NOMO-1 treated with DMSO at 0.1 percent for 48 hours (cell line): ENCODE measurements at regions not wholly inside any gene's neighbourhood (a gene's known extent, or its start where the extent isn't known, plus 50 kb on each side); places are given as distances from the start of the nearest gene placed in this dataset.

Experiments used
- DNase-seq: peaks from one replicate; lab custom pipeline; 2025; ENCODE audit not compliant: unreplicated experiment; lab: John Stamatoyannopoulos, UW

GRCh38 chr3:180530276-180530675 is 71.7 kb upstream of the TTC14 start:
- DNase-seq: no peak

DNA sequence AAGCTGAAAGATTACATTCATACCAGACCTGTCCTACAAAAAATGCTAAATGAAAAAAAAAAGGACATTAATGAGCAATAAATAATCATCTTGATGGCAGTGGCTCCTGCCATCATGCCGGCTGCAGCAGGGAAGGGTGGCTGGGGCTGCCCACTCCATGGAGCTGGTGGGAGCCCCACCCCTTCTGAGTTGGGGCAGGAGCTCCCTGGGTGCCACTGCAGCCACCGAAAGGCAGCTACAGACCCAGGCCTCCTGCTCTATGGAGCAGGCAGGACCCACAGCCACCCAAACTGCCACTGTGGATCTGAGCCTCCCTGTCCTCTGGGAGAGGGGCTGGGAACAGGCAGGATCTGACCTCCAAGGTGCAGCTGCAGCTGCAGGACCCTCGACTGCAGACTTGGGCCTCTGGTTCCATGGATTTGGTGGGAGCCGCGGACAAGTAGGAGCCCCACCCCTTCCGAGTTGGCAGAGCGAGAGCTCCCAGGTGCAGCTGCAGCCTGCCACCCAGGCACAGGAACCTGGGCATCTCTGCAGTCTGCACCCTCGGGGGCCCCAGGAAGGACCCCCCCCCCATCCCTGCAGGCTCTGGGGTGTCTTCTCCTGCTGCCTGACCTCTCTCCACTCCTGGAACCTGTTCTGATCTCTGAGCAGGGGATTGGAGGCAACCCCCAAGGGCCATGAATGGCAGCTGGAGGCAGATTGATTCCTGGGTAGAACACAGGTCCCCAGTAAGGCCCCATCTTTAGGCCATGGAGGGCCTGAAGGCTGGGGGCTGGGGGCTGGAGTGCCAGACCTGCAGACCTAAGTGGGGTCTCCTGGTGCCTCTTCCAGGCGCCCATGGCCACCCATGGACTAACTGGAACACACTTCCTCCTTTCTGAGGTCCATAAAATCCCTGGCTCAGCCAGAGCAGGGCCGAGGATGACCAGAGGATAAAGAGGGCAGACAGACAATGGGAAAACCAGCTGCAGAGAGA is 70.4 kb upstream of the TTC14 start:
- DNase-seq: no peak

DNA sequence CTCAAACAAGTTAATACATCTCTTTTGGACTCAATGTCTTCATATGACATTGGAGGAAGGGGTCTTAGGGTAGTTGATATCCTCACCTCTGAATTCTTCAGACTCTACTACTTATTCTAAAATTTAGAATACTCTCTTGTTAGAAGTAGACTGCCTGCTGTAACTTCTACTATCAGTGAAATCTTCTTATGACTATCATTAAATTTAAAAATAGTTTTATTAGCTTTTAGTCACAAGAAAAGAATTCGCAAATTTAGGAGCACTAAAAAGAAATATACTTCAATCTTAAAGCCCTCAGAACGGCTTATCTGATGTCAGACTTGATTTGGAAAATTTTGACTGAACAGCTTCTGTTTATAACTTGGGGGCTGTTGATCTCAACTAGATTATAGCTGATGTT is 67.1 kb upstream of the TTC14 start:
- DNase-seq: no peak

GRCh38 chr3:180538493-180538892 is 63.5 kb upstream of the TTC14 start:
- DNase-seq: no peak

DNA sequence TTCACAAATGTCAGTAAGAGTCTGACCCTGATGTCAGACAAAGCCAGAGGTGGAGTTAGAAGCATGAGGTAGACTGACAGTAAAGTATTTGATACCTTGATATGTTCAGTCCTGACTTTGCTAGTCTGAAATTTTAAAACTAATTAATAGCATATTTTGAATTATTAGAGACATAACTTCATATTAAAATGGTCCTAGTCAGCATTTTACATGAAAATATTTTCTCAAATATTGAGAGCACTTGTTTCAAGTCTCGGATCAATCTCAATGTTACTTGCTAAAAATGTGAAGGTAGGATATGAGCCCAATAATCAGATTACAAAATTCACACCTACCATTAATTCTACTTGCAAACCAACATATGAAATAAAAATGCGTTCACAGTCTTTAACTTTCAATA is 58.1 kb upstream of the TTC14 start:
- DNase-seq: no peak

- DNase-seq: no peak
Measured at GRCh38 chr3:180546863-180547262, 55.1 kb upstream of the TTC14 start.

GRCh38 chr3:180548050-180548449 is 53.9 kb upstream of the TTC14 start:
- no peak for DNase-seq
